NCI-H82 treated with DMSO at 0.1 percent for 48 hours (cell line): ENCODE measurements at regions not wholly inside any gene's neighbourhood (a gene's known extent, or its start where the extent isn't known, plus 50 kb on each side); places are given as distances from the start of the nearest gene placed in this dataset.

Source experiments
- DNase-seq: peaks from one replicate; lab custom pipeline; 2025; ENCODE audit not compliant: unreplicated experiment; lab: John Stamatoyannopoulos, UW

GRCh38 chr1:199038156-199038555 lies 399.3 kb downstream of the PTPRC start:
- no peak for DNase-seq

- DNase-seq = no peak
These were observed 401.5 kb downstream of the PTPRC start for GRCh38 chr1:199040076-199040905.

- DNase-seq = no peak
These were observed 402.5 kb downstream of the PTPRC start for GRCh38 chr1:199041173-199041914.

- DNase-seq = no peak
These were observed 403.4 kb downstream of the PTPRC start for GRCh38 chr1:199042193-199042592.

GRCh38 chr1:199044191-199044590 lies 405.4 kb downstream of the PTPRC start:
- DNase-seq = no peak

- no peak for DNase-seq
These were observed 407.8 kb downstream of the PTPRC start for GRCh38 chr1:199046618-199047017.

GRCh38 chr1:199054694-199055093 lies 415.9 kb downstream of the PTPRC start:
- DNase-seq = no peak

- DNase-seq = no peak
These were observed 418.5 kb downstream of the PTPRC start for GRCh38 chr1:199057322-199057721.

GRCh38 chr1:199058281-199058680 lies 419.4 kb downstream of the PTPRC start:
- DNase-seq = no peak

- no peak for DNase-seq
These were observed 426.1 kb downstream of the PTPRC start for GRCh38 chr1:199064971-199065370.

GRCh38 chr1:199067483-199067882 lies 428.6 kb downstream of the PTPRC start:
- DNase-seq = no peak

GRCh38 chr1:199071080-199071479 lies 432.2 kb downstream of the PTPRC start:
- DNase-seq = no peak

- no peak for DNase-seq
These were observed 434.3 kb downstream of the PTPRC start for GRCh38 chr1:199073166-199073565.

GRCh38 chr1:199075792-199076191 lies 437.0 kb downstream of the PTPRC start:
- DNase-seq = no peak

GRCh38 chr1:199079994-199080393 lies 441.2 kb downstream of the PTPRC start:
- no peak for DNase-seq

GRCh38 chr1:199081739-199082138 lies 442.9 kb downstream of the PTPRC start:
- DNase-seq = no peak

- DNase-seq = no peak
These were observed 444.0 kb downstream of the PTPRC start for GRCh38 chr1:199082778-199083389.

- no peak for DNase-seq
These were observed 444.8 kb downstream of the PTPRC start for GRCh38 chr1:199083680-199084079.

- no peak for DNase-seq
These were observed 445.5 kb downstream of the PTPRC start for GRCh38 chr1:199084293-199084692.

GRCh38 chr1:199085903-199086302 lies 447.1 kb downstream of the PTPRC start:
- DNase-seq = no peak

GRCh38 chr1:199087144-199087543 lies 448.3 kb downstream of the PTPRC start:
- DNase-seq = no peak
